Stimulated activated naive CD8-positive, alpha-beta T cell treated with anti-CD3 and anti-CD28 coated beads, Interleukin-15, Interleukin-2, amounts not matched to agents 100 U/mL and 50 U/mL, for 24 hours (primary cell): ENCODE measurements at regions not wholly inside any gene's neighbourhood (a gene's known extent, or its start where the extent isn't known, plus 50 kb on each side); places are given as distances from the start of the nearest gene placed in this dataset.
"Not testable (repeated sequence)": the region's sequence is repeated elsewhere in the genome, so short reads cannot be mapped to it uniquely, and the experiment has no call there.

Experiments used
- ATAC-seq: fragments of 150-1000 bp; cut with Tn5 transposase; one replicate; pipeline ENCODE4 v1.10.0; 2021
- DNase-seq: peaks from one replicate; pipeline ENCODE4 v3.0.0; 2021

- ATAC-seq: no peak
- DNase-seq: no peak
Measured at GRCh38 chr4:14375816-14376215, 626.5 kb upstream of the CPEB2 start.

GRCh38 chr4:14379183-14379582 lies 623.1 kb upstream of the CPEB2 start:
- ATAC-seq (no peak), DNase-seq (no peak)

- ATAC-seq: no peak
- DNase-seq: no peak
Measured at GRCh38 chr4:14383652-14384051, 618.6 kb upstream of the CPEB2 start.

GRCh38 chr4:14384824-14385223 lies 617.5 kb upstream of the CPEB2 start:
- no peak for ATAC-seq
- no peak for DNase-seq

GRCh38 chr4:14386196-14386595 lies 616.1 kb upstream of the CPEB2 start:
- ATAC-seq: no peak

GRCh38 chr4:14387647-14388046 lies 614.6 kb upstream of the CPEB2 start:
- ATAC-seq (no peak), DNase-seq (no peak)

More at GRCh38 chr4:14386196-14386595, 616.1 kb upstream of the CPEB2 start:
- DNase-seq: no peak

GRCh38 chr4:14392378-14392777 lies 609.9 kb upstream of the CPEB2 start:
- no peak for DNase-seq
- ATAC-seq: no peak

- ATAC-seq (no peak), DNase-seq (no peak)
Measured at GRCh38 chr4:14396183-14396582, 606.1 kb upstream of the CPEB2 start.

GRCh38 chr4:14399848-14400247 lies 602.4 kb upstream of the CPEB2 start:
- DNase-seq (no peak), ATAC-seq (no peak)

- ATAC-seq (no peak), DNase-seq (no peak)
Measured at GRCh38 chr4:14400307-14400706, 602.0 kb upstream of the CPEB2 start.

- no peak for ATAC-seq
- DNase-seq: no peak
Measured at GRCh38 chr4:14403132-14403531, 599.1 kb upstream of the CPEB2 start.

GRCh38 chr4:14404730-14405129 lies 597.6 kb upstream of the CPEB2 start:
- no peak for DNase-seq

GRCh38 chr4:14410516-14410915 lies 591.8 kb upstream of the CPEB2 start:
- ATAC-seq (no peak), DNase-seq (no peak)

More at GRCh38 chr4:14404730-14405129, 597.6 kb upstream of the CPEB2 start:
- ATAC-seq: no peak

- ATAC-seq (no peak), DNase-seq (no peak)
Measured at GRCh38 chr4:14415146-14415545, 587.1 kb upstream of the CPEB2 start.

- ATAC-seq (no peak), DNase-seq (no peak)
Measured at GRCh38 chr4:14419516-14419915, 582.8 kb upstream of the CPEB2 start.

- ATAC-seq: not testable (repeated sequence)
Measured at GRCh38 chr4:14426297-14426696, 576.0 kb upstream of the CPEB2 start.

GRCh38 chr4:14428125-14428524 lies 574.2 kb upstream of the CPEB2 start:
- ATAC-seq (no peak), DNase-seq (no peak)

More at GRCh38 chr4:14426297-14426696, 576.0 kb upstream of the CPEB2 start:
- not testable (repeated sequence) for DNase-seq

- no peak for ATAC-seq
- no peak for DNase-seq
Measured at GRCh38 chr4:14431155-14432134, 570.8 kb upstream of the CPEB2 start.

- DNase-seq: no peak
- no peak for ATAC-seq
Measured at GRCh38 chr4:14434483-14434882, 567.8 kb upstream of the CPEB2 start.

- ATAC-seq (no peak), DNase-seq (no peak)
Measured at GRCh38 chr4:14434916-14435315, 567.4 kb upstream of the CPEB2 start.

GRCh38 chr4:14441561-14441960 lies 560.7 kb upstream of the CPEB2 start:
- ATAC-seq: no peak
- no peak for DNase-seq

- DNase-seq: no peak
- ATAC-seq: no peak
Measured at GRCh38 chr4:14445882-14446281, 556.4 kb upstream of the CPEB2 start.

- no peak for DNase-seq
- ATAC-seq: no peak
Measured at GRCh38 chr4:14446311-14446710, 556.0 kb upstream of the CPEB2 start.

GRCh38 chr4:14446904-14447303 lies 555.4 kb upstream of the CPEB2 start:
- ATAC-seq (no peak), DNase-seq (no peak)
